ENCODE measurements at regions not wholly inside any gene's neighbourhood (a gene's known extent, or its start where the extent isn't known, plus 50 kb on each side); places are given as distances from the start of the nearest gene placed in this dataset.

GRCh38 chr3:159902546-159903314 is 85.9 kb upstream of the IL12A start:
- Mint-ChIP-seq H3K36me3 (ENCODE audit: low read depth) (no peaks in the 10 kb centered on the region), H3K27ac (no peak overlapping the region), H3K4me3 (no peak overlapping the region), H3K27me3 (peaks cover 5% of the 10 kb centered on the region), H3K9me3 (no peaks in the 10 kb centered on the region), H3K4me1 (ENCODE audit: low read depth) (peaks cover 6% of the 10 kb centered on the region)

DNA sequence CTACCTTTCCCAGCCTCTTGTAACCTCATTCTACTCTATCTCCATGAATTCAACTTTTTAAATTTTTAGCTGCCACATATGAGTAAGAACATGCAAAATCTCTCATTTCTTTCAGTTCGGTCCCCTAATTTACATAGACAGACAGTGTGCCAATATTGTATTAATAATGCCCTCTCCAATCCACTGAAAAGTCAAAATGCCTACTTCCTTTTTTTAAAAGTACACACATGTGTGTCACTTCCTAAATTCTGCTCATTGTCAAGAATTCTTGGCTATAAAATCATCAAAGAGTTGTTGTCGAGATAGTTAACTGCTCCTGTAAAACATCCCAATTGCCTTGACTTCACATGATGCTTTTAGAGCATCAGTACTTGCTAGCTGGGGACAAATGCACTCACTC is 84.2 kb upstream of the IL12A start:
- Mint-ChIP-seq H3K27ac (no peak overlapping the region), H3K27me3 (peaks cover 5% of the 10 kb centered on the region), H3K9me3 (no peaks in the 10 kb centered on the region), H3K4me1 (ENCODE audit: low read depth) (peaks cover 6% of the 10 kb centered on the region), H3K36me3 (ENCODE audit: low read depth) (no peaks in the 10 kb centered on the region), H3K4me3 (no peak overlapping the region)

GRCh38 chr3:159904911-159905310 is 83.7 kb upstream of the IL12A start:
- Mint-ChIP-seq H3K27me3 (peaks cover 5% of the 10 kb centered on the region), H3K36me3 (ENCODE audit: low read depth) (no peaks in the 10 kb centered on the region), H3K9me3 (no peaks in the 10 kb centered on the region), H3K27ac (no peak overlapping the region), H3K4me1 (ENCODE audit: low read depth) (peaks cover 6% of the 10 kb centered on the region), H3K4me3 (no peak overlapping the region)

DNA sequence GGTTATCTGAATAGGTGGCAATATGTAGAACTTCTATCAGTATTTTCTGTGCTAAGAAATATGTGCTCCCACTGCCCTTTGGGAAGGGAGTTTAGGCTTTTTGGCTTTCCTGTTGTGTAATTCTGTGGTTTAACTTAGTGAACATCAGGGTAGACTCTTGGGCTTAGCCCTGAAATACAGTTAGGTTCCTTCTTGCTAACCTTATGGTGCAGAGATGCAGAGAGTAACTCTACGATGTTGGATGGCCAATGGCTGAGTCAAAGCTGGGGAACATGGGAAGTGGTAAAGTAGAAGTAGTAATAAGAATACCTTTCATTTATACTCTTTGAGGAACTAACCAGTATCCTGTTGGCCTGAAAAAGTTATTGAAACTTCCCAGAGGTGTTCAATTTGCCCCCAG is 80.8 kb upstream of the IL12A start:
- Mint-ChIP-seq H3K4me1 (ENCODE audit: low read depth) (peaks cover 23% of the 10 kb centered on the region), H3K36me3 (ENCODE audit: low read depth) (no peaks in the 10 kb centered on the region), H3K27ac (no peak overlapping the region), H3K27me3 (peaks cover 5% of the 10 kb centered on the region), H3K4me3 (no peak overlapping the region), H3K9me3 (no peaks in the 10 kb centered on the region)

- Mint-ChIP-seq H3K27me3 (no peaks in the 10 kb centered on the region), H3K4me3 (peak overlapping the region; percentile 63), H3K9me3 (no peaks in the 10 kb centered on the region), H3K27ac (no peak overlapping the region), H3K36me3 (ENCODE audit: low read depth) (no peaks in the 10 kb centered on the region), H3K4me1 (ENCODE audit: low read depth) (peaks cover 17% of the 10 kb centered on the region)
These were observed 77.5 kb upstream of the IL12A start for GRCh38 chr3:159910991-159911663.

DNA sequence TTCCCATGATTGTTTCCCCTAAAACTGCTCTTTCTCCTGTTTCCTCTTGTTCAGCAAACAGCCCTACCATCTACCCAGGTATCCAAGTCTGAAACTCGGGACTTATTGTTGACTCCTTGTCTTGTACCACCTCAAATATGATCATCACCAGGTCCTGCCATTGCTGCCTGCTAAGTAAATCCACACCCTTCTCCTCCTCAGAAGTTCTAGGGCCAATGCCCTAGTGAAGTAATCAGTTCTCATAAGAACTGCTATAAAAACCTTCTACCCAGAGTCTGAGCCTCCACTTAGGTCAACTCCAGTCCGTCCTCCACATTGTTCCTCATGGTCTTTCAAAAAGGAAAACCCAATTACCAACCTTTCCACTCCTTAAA is 77.0 kb upstream of the IL12A start:
- Mint-ChIP-seq H3K4me3 (peak overlapping the region; percentile 63), H3K27ac (peak overlapping the region; percentile 7), H3K9me3 (no peaks in the 10 kb centered on the region), H3K4me1 (ENCODE audit: low read depth) (peaks cover 17% of the 10 kb centered on the region), H3K36me3 (ENCODE audit: low read depth) (no peaks in the 10 kb centered on the region), H3K27me3 (no peaks in the 10 kb centered on the region)

DNA sequence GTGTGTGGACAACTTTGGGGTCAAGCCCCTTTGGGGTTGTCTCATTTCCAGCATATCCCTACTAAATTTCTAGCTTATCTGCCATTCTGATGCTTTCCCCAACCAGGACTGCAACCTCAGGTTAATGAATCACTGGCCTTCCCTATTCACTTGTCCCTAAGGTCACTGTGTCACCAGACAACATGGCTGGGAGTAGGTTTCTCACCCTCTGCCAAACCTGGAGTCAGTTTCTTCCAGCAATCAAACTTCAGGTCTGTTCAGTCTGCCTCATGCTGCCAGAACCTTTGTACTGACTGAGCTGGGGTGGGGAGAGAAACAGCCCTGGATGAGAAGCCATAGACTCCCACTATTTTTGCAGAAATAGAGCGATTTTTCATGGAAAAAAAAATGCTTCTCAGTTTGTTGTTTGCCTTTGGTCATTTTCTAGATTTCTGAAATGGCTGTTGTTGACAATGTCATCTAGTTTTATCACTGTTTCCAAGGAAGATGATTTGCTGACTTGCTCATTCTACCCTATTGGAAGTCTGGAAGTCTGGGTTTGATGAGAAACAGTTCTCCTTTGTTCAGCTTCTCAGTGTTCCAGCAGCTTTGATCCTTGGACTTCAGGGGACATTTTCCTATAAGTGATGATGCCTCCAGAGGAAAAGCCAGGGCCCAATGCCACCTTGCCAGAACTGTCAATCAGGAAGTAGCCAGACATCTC is 74.8 kb upstream of the IL12A start:
- Mint-ChIP-seq H3K36me3 (ENCODE audit: low read depth) (no peaks in the 10 kb centered on the region), H3K27ac (no peak overlapping the region), H3K4me3 (no peak overlapping the region), H3K27me3 (no peaks in the 10 kb centered on the region), H3K4me1 (ENCODE audit: low read depth) (peaks cover 17% of the 10 kb centered on the region), H3K9me3 (no peaks in the 10 kb centered on the region)

DNA sequence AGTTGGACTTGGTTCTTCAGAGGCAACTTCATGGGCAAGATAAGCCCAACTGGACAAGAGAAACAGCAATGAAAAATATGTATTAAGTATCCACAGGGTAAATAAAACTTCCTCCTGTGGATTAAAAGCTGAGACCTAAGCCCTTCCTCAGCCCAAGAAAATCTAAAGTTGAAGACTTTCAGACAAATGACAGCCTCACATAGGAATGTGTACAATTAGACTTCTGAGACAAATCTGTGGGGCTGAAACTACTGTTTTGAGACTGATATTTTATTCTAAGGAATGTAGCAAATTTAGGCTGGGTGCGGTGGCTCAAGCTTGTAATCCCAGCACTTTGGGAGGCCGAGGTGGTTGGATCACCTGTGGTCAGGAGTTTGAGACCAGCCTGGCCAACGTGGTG is 74.2 kb upstream of the IL12A start:
- H3K27ac Mint-ChIP-seq = no peak overlapping the region
- H3K27me3 Mint-ChIP-seq = no peaks in the 10 kb centered on the region
- H3K9me3 Mint-ChIP-seq = no peaks in the 10 kb centered on the region
- no peaks in the 10 kb centered on the region for H3K36me3 Mint-ChIP-seq (ENCODE audit: low read depth)
- no peak overlapping the region for H3K4me3 Mint-ChIP-seq
- H3K4me1 Mint-ChIP-seq (ENCODE audit: low read depth) = peaks cover 17% of the 10 kb centered on the region

DNA sequence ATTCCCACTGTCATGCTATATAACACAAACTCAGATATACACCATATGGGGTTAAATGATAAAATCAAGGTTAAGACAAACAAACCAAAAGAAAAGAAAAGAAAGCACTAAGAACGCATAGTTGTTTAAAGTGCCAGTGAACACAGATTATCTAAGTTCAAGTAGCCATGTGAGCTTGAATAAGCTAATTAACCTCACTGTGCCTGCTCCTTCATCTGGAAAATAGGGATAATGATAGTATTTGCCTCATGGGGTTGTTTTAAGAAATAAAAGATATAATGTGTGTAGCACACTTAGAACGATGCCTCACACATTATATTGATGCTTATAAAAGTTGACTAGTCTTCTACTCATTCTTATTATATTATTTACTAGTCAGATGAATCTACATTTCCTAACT is 72.6 kb upstream of the IL12A start:
- Mint-ChIP-seq H3K27ac (no peak overlapping the region), H3K36me3 (ENCODE audit: low read depth) (no peaks in the 10 kb centered on the region), H3K27me3 (no peaks in the 10 kb centered on the region), H3K4me1 (ENCODE audit: low read depth) (peaks cover 9% of the 10 kb centered on the region), H3K4me3 (no peak overlapping the region), H3K9me3 (no peaks in the 10 kb centered on the region)

DNA sequence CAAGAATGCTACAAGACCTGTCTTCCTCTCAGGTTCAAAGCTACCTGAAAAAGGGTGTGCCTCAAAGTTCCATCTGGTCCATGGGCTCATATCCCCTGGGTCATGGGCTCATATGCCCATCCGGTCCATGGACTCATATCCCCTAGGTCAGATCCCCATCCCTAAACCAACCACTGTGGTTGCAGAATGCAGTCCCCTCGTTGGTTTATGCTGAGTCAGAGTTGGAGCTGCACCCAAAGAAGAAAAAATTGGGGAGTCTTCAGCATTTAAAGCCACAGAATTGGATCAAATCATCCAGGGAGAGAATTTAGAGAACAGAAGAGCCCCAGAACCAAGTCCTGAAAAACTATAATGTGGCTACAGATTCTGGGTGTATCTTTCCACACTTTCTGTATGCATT is 71.5 kb upstream of the IL12A start:
- no peak overlapping the region for H3K27ac Mint-ChIP-seq
- no peaks in the 10 kb centered on the region for H3K9me3 Mint-ChIP-seq
- no peaks in the 10 kb centered on the region for H3K27me3 Mint-ChIP-seq
- no peaks in the 10 kb centered on the region for H3K36me3 Mint-ChIP-seq (ENCODE audit: low read depth)
- H3K4me3 Mint-ChIP-seq = no peak overlapping the region
- H3K4me1 Mint-ChIP-seq (ENCODE audit: low read depth) = no peaks in the 10 kb centered on the region

GRCh38 chr3:159919873-159920272 is 68.8 kb upstream of the IL12A start:
- Mint-ChIP-seq H3K4me3 (no peak overlapping the region), H3K27me3 (no peaks in the 10 kb centered on the region), H3K4me1 (ENCODE audit: low read depth) (peaks cover 8% of the 10 kb centered on the region), H3K27ac (no peak overlapping the region), H3K9me3 (no peaks in the 10 kb centered on the region), H3K36me3 (ENCODE audit: low read depth) (no peaks in the 10 kb centered on the region)

DNA sequence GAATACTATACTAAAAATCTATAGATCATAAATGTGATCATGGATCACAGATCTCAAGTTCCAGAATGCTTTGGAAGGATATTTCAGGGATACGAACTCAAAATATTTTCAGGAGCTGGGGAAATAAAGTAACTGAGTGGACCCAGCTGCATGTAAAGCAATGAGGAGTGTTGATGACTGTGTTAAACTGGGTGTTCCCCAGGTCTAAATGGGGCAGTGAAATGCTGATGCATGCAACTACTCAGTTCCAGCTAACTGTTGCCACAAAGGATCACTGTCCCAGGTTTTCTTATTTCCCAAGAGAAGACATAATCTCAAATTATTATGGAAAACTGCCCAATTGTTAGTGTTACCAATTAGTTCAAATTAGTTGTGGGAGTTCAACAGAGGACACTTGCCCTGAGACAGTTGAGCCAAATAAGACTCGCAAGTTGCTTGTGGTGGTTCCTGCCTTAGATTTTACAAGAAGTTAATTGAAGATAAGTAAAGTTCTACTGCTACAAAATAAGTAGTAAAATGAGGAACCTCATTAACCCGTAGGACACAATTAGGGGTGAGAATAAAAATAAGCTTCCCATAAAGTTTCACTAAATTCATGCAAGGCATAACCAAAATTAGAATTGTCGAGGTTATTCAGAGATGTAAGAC is 66.3 kb upstream of the IL12A start:
- no peak overlapping the region for H3K4me3 Mint-ChIP-seq
- H3K27me3 Mint-ChIP-seq = no peaks in the 10 kb centered on the region
- H3K4me1 Mint-ChIP-seq (ENCODE audit: low read depth) = peaks cover 8% of the 10 kb centered on the region
- H3K9me3 Mint-ChIP-seq = no peaks in the 10 kb centered on the region
- H3K27ac Mint-ChIP-seq = no peak overlapping the region
- no peaks in the 10 kb centered on the region for H3K36me3 Mint-ChIP-seq (ENCODE audit: low read depth)

GRCh38 chr3:159922861-159923312 is 65.7 kb upstream of the IL12A start:
- peaks cover 8% of the 10 kb centered on the region for H3K4me1 Mint-ChIP-seq (ENCODE audit: low read depth)
- no peak overlapping the region for H3K4me3 Mint-ChIP-seq
- H3K27me3 Mint-ChIP-seq = no peaks in the 10 kb centered on the region
- no peak overlapping the region for H3K27ac Mint-ChIP-seq
- no peaks in the 10 kb centered on the region for H3K36me3 Mint-ChIP-seq (ENCODE audit: low read depth)
- no peaks in the 10 kb centered on the region for H3K9me3 Mint-ChIP-seq

GRCh38 chr3:159923336-159923735 is 65.3 kb upstream of the IL12A start:
- H3K36me3 Mint-ChIP-seq (ENCODE audit: low read depth) = no peaks in the 10 kb centered on the region
- no peak overlapping the region for H3K27ac Mint-ChIP-seq
- no peaks in the 10 kb centered on the region for H3K9me3 Mint-ChIP-seq
- no peaks in the 10 kb centered on the region for H3K27me3 Mint-ChIP-seq
- no peak overlapping the region for H3K4me3 Mint-ChIP-seq
- H3K4me1 Mint-ChIP-seq (ENCODE audit: low read depth) = peaks cover 8% of the 10 kb centered on the region

DNA sequence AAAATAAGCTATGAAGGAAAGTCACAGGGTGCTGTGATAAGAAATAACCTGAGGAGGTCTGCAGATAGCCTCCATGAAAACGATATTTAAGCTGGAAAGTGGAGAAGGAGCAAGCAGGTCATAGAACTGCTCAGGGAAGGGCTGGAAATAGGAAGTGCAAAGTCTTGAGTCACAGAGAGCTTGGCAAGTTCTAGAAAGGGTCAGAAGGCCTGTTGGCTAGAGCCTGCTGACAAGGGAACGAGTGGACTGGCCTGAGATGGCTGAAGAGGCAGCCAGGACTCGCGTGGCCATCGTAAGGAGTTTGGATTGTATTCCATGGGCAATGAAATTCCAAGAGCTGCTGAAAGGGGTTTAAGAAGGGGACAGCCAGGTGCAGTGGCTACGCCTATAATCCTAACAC is 64.7 kb upstream of the IL12A start:
- H3K27ac Mint-ChIP-seq = no peak overlapping the region
- no peaks in the 10 kb centered on the region for H3K36me3 Mint-ChIP-seq (ENCODE audit: low read depth)
- H3K27me3 Mint-ChIP-seq = no peaks in the 10 kb centered on the region
- no peak overlapping the region for H3K4me3 Mint-ChIP-seq
- H3K9me3 Mint-ChIP-seq = no peaks in the 10 kb centered on the region
- peaks cover 8% of the 10 kb centered on the region for H3K4me1 Mint-ChIP-seq (ENCODE audit: low read depth)
